ENCODE measurements at regions not wholly inside any gene's neighbourhood (a gene's known extent, or its start where the extent isn't known, plus 50 kb on each side); places are given as distances from the start of the nearest gene placed in this dataset.

DNA sequence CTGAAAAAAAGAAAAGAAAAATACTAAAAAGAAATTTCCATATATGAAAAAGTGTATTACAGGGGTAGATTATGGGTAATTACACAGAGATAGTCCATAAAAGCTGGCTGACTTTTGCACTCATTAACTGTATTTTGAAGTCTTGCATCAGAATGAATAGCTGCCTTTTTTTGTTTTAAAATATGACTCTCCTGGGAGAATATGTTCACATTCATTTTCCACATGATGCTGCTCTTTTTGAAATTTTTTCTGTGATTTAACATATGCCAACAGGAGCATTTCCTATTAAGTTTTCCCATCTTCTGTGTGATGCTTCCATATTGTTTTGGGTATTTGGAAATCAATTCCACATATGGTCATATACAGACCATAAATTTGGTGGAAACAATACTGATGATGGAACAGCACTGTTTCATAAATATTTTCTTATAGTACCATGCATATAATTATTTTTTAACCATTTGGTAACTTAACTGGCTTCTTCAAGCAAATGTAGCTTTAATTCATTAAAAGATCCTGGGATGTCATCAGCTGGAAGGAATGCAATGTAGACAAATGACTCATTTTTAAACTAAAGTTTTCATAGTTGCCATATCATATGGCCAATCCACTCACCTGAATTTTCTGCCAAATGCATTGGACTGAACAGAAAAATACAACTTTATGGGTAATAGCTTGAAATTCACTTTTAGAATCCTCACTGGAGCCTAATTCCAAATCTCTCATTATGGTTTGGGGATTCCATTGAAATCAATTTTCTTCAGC lies 313.9 kb upstream of the GLI3 start:
- no peaks in the 10 kb centered on the region for H4K20me1 ChIP-seq (replicated peaks; ENCODE audit: control insufficient read depth, insufficient read depth, low read length)
- H3K9me1 ChIP-seq (ENCODE audit: control insufficient read depth, insufficient read depth, low read length), result no peaks in the 10 kb centered on the region
- no peaks in the 10 kb centered on the region for H3K27me3 ChIP-seq (ENCODE audit: control insufficient read depth in 2 of 2, insufficient read depth in 2 of 2, low read length in 2 of 2)
- no peak overlapping the region for H3K4me2 ChIP-seq (ENCODE audit: insufficient read depth, low read length)
- DNase-seq (ENCODE audit: extremely low read depth in 1 of 4, low spot score in 3 of 4), result no peak
- intact Hi-C loops (cut with micrococcal nuclease), result no loop called here
- no peak overlapping the region for H3K4me3 ChIP-seq
- no peak overlapping the region for H3K9ac ChIP-seq (ENCODE audit: insufficient read depth in 1 of 2, low read depth in 2 of 2, low read length in 2 of 2)
- ChIA-PET POLR2A (no interaction called here), CTCF (ENCODE audit: low intra/inter-chr PET ratio) (no interaction called here)
- in situ Hi-C loops (cut with MboI), result no loop called here
- no TSS peak for BruUV-seq (replicated peaks)
- no peak for TF ChIP-seq RBM25 (IDR thresholded peaks at IDR 0.05; ENCODE audit: low read depth, low read length, severe bottlenecking)
- no peak for TF ChIP-seq ZNF347 (CRISPR knock-in tag; IDR thresholded peaks at IDR 0.05; ENCODE audit: low read depth)
- TF ChIP-seq, protein P1, sequence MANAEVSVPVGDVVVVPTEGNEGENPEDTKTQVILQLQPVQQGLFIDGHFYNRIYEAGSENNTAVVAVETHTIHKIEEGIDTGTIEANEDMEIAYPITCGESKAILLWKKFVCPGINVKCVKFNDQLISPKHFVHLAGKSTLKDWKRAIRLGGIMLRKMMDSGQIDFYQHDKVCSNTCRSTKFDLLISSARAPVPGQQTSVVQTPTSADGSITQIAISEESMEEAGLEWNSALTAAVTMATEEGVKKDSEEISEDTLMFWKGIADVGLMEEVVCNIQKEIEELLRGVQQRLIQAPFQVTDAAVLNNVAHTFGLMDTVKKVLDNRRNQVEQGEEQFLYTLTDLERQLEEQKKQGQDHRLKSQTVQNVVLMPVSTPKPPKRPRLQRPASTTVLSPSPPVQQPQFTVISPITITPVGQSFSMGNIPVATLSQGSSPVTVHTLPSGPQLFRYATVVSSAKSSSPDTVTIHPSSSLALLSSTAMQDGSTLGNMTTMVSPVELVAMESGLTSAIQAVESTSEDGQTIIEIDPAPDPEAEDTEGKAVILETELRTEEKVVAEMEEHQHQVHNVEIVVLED (CRISPR knock-in tag; IDR thresholded peaks at IDR 0.05), result no peak
- TF ChIP-seq, protein P2, sequence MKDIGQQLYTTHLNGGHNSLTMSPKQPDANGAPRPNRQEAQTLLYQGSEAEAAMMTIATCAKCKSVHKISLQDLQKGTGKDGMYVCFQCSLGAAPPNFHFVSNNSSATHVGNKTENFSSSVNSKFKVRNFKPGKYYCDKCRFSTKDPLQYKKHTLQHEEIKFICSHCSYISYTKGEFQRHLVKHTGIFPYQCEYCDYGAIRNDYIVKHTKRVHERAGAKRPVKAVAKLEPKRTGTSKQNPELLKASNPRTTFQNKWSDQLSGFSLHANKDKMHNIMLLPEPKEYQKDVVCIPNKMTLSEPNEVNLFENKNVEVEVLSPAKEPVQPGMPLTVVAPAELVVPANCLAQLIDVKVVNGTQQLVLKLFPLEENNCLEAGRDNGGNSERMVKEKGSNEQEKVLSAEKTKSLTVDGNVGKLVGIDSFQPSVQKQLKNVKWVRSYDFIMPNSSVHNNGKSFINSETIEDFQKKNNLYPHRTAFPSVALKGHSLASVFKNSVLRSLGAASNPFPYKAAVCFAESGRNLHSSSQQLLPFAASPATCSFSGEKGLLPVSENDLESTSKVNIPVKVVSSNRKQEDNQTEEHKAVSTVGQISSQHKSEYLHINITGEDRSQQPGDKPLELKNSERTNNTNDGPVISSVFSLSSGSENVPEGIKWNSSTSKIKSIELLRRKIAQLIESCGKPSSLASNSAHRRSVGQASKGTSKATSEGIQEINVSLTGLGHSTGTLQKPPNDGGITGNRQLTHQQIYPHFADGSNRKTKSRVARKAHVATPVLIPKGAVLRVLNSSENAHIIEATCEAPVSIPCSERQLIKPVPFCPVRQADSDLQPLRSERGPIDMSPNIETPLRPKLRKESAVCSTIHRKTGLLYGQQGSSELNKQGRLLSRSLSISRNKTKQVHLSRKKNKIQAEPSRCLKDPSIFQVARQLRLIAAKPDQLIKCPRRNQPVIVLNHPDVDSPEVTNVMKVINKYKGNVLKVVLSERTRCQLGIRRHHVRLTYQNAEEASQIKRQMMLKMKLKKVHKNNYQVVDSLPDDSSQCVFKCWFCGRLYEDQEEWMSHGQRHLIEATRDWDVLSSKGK (CRISPR knock-in tag; IDR thresholded peaks at IDR 0.05), result no peak
- no peak for TF ChIP-seq NFYB (IDR thresholded peaks at IDR 0.05; ENCODE audit: extremely low read depth, insufficient read length)
- TF ChIP-seq, protein P3, sequence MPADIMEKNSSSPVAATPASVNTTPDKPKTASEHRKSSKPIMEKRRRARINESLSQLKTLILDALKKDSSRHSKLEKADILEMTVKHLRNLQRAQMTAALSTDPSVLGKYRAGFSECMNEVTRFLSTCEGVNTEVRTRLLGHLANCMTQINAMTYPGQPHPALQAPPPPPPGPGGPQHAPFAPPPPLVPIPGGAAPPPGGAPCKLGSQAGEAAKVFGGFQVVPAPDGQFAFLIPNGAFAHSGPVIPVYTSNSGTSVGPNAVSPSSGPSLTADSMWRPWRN (IDR thresholded peaks at IDR 0.05; ENCODE audit: low read depth), result no peak
- TF ChIP-seq ZNF184 (CRISPR knock-in tag; IDR thresholded peaks at IDR 0.05), result no peak
- TF ChIP-seq, protein P4, sequence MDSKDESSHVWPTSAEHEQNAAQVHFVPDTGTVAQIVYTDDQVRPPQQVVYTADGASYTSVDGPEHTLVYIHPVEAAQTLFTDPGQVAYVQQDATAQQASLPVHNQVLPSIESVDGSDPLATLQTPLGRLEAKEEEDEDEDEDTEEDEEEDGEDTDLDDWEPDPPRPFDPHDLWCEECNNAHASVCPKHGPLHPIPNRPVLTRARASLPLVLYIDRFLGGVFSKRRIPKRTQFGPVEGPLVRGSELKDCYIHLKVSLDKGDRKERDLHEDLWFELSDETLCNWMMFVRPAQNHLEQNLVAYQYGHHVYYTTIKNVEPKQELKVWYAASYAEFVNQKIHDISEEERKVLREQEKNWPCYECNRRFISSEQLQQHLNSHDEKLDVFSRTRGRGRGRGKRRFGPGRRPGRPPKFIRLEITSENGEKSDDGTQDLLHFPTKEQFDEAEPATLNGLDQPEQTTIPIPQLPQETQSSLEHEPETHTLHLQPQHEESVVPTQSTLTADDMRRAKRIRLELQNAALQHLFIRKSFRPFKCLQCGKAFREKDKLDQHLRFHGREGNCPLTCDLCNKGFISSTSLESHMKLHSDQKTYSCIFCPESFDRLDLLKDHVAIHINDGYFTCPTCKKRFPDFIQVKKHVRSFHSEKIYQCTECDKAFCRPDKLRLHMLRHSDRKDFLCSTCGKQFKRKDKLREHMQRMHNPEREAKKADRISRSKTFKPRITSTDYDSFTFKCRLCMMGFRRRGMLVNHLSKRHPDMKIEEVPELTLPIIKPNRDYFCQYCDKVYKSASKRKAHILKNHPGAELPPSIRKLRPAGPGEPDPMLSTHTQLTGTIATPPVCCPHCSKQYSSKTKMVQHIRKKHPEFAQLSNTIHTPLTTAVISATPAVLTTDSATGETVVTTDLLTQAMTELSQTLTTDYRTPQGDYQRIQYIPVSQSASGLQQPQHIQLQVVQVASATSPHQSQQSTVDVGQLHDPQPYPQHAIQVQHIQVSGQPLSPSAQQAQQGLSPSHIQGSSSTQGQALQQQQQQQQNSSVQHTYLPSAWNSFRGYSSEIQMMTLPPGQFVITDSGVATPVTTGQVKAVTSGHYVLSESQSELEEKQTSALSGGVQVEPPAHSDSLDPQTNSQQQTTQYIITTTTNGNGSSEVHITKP (IDR thresholded peaks at IDR 0.05; ENCODE audit: partially characterized antibody), result no peak
- H3K79me2 ChIP-seq (ENCODE audit: control insufficient read depth, insufficient read depth, low read length), result no peaks in the 10 kb centered on the region
- H3K27ac ChIP-seq (ENCODE audit: extremely low read depth, low read depth, low read length), result no peak overlapping the region
- H3K9me3 ChIP-seq (replicated peaks; ENCODE audit: control insufficient read depth, insufficient read depth, low read depth, low read length), result no peaks in the 10 kb centered on the region
- no peak for ATAC-seq
- H3K36me3 ChIP-seq (ENCODE audit: control insufficient read depth, insufficient read depth, low read length), result no peaks in the 10 kb centered on the region
- no peaks in the 10 kb centered on the region for H3K4me1 ChIP-seq (replicated peaks in 1 of 2; ENCODE audit: control insufficient read depth in 2 of 2, insufficient read depth in 2 of 2, low read length in 2 of 2)
- H2AFZ ChIP-seq (ENCODE audit: low read depth, low read length), result no peak overlapping the region
- no peak for FAIRE-seq

Measured in K562 (cell line).